DOHH2 (cell line): ENCODE measurements at regions not wholly inside any gene's neighbourhood (a gene's known extent, or its start where the extent isn't known, plus 50 kb on each side); places are given as distances from the start of the nearest gene placed in this dataset.

Experiments
- H3F3A ChIP-seq: fragments of 200-600 bp; sonication (generic), shearing (Covaris generic); 2 replicates; pipeline ENCODE4 v1.6.0; 2016; ENCODE audit warnings: antibody characterized with exemption, mild to moderate bottlenecking; ENCODE audit not compliant: control insufficient read depth, insufficient read depth
- H3K27ac ChIP-seq: fragments of 200-600 bp; sonication (generic); 2 replicates; pipeline ENCODE4 v1.5.1; 2014; ENCODE audit warnings: low read depth, mild to moderate bottlenecking, low read length, moderate library complexity
- H3K27me3 ChIP-seq: fragments of 200-600 bp; sonication (generic); 2 replicates; pipeline ENCODE4 v1.6.1; 2014; ENCODE audit warnings: mild to moderate bottlenecking, low read length, mixed read lengths; ENCODE audit not compliant: control insufficient read depth
- H3K36me3 ChIP-seq: fragments of 200-600 bp; sonication (generic); 2 replicates; pipeline ENCODE4 v1.6.1; 2014; ENCODE audit warnings: mild to moderate bottlenecking, low read length, moderate library complexity, mixed read lengths; ENCODE audit not compliant: control insufficient read depth
- H3K4me1 ChIP-seq: fragments of 200-600 bp; sonication (generic); 2 replicates; pipeline ENCODE4 v1.6.1; 2014; ENCODE audit warnings: mild to moderate bottlenecking, low read length, mixed read lengths; ENCODE audit not compliant: control insufficient read depth
- H3K4me2 ChIP-seq: fragments of 200-600 bp; sonication (generic); 2 replicates; pipeline ENCODE4 v1.6.0; 2014; ENCODE audit warnings: mild to moderate bottlenecking, low read length, moderate library complexity
- H3K4me3 ChIP-seq: fragments of 200-600 bp; sonication (generic); 2 replicates; pipeline ENCODE4 v1.5.1; 2014; ENCODE audit warnings: mild to moderate bottlenecking, low read length, mixed read lengths
- H3K79me2 ChIP-seq: fragments of 200-600 bp; sonication (generic); 2 replicates; pipeline ENCODE4 v1.6.1; 2014; ENCODE audit warnings: mild to moderate bottlenecking, low read length, mixed read lengths; ENCODE audit not compliant: control insufficient read depth
- H3K9me2 ChIP-seq: fragments of 200-600 bp; sonication (generic); replicated peaks from 2 replicates; pipeline ENCODE4 v1.6.1; 2014; ENCODE audit warnings: mild to moderate bottlenecking, low read length, mixed read lengths; ENCODE audit not compliant: control insufficient read depth
- H3K9me3 ChIP-seq: fragments of 200-600 bp; sonication (generic); 2 replicates; pipeline ENCODE4 v1.6.1; 2014; ENCODE audit warnings: antibody characterized with exemption, low read length, mixed read lengths; ENCODE audit not compliant: control insufficient read depth, insufficient read depth
- H4K20me1 ChIP-seq: fragments of 200-600 bp; sonication (generic); 2 replicates; pipeline ENCODE4 v1.6.0; 2014; ENCODE audit warnings: low read depth, mild to moderate bottlenecking, antibody characterized with exemption, low read length, moderate library complexity; ENCODE audit not compliant: control insufficient read depth, insufficient read depth
- CTCF ChIP-seq: fragments of 200-600 bp; sonication (generic); IDR thresholded peaks from one replicate; pipeline ENCODE4 v1.5.1; 2014; ENCODE audit warnings: antibody characterized with exemption, mild to moderate bottlenecking, low read depth, low read length; ENCODE audit not compliant: poor library complexity, severe bottlenecking
- EZH2phosphoT487 ChIP-seq: fragments of 200-600 bp; sonication (generic); IDR thresholded peaks from 2 replicates; pipeline ENCODE4 v1.6.1; 2017; ENCODE audit warnings: borderline replicate concordance, mild to moderate bottlenecking, antibody characterized with exemption, low read length, moderate library complexity, mixed read lengths

- Histone ChIP-seq H3K9me3 (no peaks in the 10 kb centered on the region), H4K20me1 (no peaks in the 10 kb centered on the region), H3K27me3 (no peaks in the 10 kb centered on the region), H3K4me3 (no peak overlapping the region), H3K79me2 (no peaks in the 10 kb centered on the region), H3K27ac (no peak overlapping the region), H3K9me2 (no peaks in the 10 kb centered on the region), H3K4me2 (no peak overlapping the region), H3K4me1 (no peaks in the 10 kb centered on the region), H3K36me3 (no peaks in the 10 kb centered on the region), H3F3A (no peaks in the 10 kb centered on the region)
- TF ChIP-seq CTCF (no peak), EZH2phosphoT487 (no peak)
Observed at GRCh38 chr5:57382655-57383054, 100.0 kb downstream of the ACTBL2 start.

- Histone ChIP-seq H3K9me2 (no peaks in the 10 kb centered on the region), H3K79me2 (no peaks in the 10 kb centered on the region), H3F3A (no peaks in the 10 kb centered on the region), H3K4me2 (no peak overlapping the region), H3K9me3 (no peaks in the 10 kb centered on the region), H3K4me3 (no peak overlapping the region), H4K20me1 (no peaks in the 10 kb centered on the region), H3K4me1 (no peaks in the 10 kb centered on the region), H3K27ac (no peak overlapping the region), H3K36me3 (no peaks in the 10 kb centered on the region), H3K27me3 (no peaks in the 10 kb centered on the region)
- no peak for TF ChIP-seq CTCF
- no peak for TF ChIP-seq EZH2phosphoT487
Observed at GRCh38 chr5:57370376-57370775, 112.2 kb downstream of the ACTBL2 start.

- TF ChIP-seq CTCF (no peak), EZH2phosphoT487 (no peak)
- Histone ChIP-seq H3K27me3 (no peaks in the 10 kb centered on the region), H3F3A (no peaks in the 10 kb centered on the region), H3K4me2 (no peak overlapping the region), H3K4me1 (no peaks in the 10 kb centered on the region), H3K4me3 (no peak overlapping the region), H3K79me2 (no peaks in the 10 kb centered on the region), H4K20me1 (no peaks in the 10 kb centered on the region), H3K36me3 (no peaks in the 10 kb centered on the region), H3K9me2 (no peaks in the 10 kb centered on the region), H3K9me3 (no peaks in the 10 kb centered on the region), H3K27ac (no peak overlapping the region)
Observed at GRCh38 chr5:57368010-57368409, 114.6 kb downstream of the ACTBL2 start.

GRCh38 chr5:57366744-57367143 is 115.9 kb downstream of the ACTBL2 start:
- Histone ChIP-seq H3K9me2 (no peaks in the 10 kb centered on the region), H3K4me1 (no peaks in the 10 kb centered on the region), H4K20me1 (no peaks in the 10 kb centered on the region), H3K4me2 (no peak overlapping the region), H3K36me3 (no peaks in the 10 kb centered on the region), H3K27me3 (no peaks in the 10 kb centered on the region), H3F3A (no peaks in the 10 kb centered on the region), H3K4me3 (no peak overlapping the region), H3K27ac (no peak overlapping the region), H3K9me3 (no peaks in the 10 kb centered on the region), H3K79me2 (no peaks in the 10 kb centered on the region)
- TF ChIP-seq EZH2phosphoT487 (no peak), CTCF (no peak)
